Keratinocyte (primary cell): ENCODE measurements at regions not wholly inside any gene's neighbourhood (a gene's known extent, or its start where the extent isn't known, plus 50 kb on each side); places are given as distances from the start of the nearest gene placed in this dataset.

Experiments used
- DNase-seq: peaks from one replicate; pipeline ENCODE4 v3.0.0-alpha.2; 2011; ENCODE audit warnings: low read depth, missing footprints, low spot score
- FAIRE-seq: peaks from 2 replicates; lab custom pipeline; 2011; peaks lifted over from hg19 to GRCh38; lab: Jason Lieb, UNC
- H2AFZ ChIP-seq: 2 replicates; pipeline ENCODE4 v1.6.0; 2012; ENCODE audit warnings: low read length, control low read depth, inconsistent platforms; ENCODE audit not compliant: control insufficient read depth
- H3K27ac ChIP-seq: 2 replicates; pipeline ENCODE4 v1.5.1; 2011; ENCODE audit warnings: low read length; ENCODE audit not compliant: control insufficient read depth, insufficient read depth
- H3K27me3 ChIP-seq: 3 replicates; pipeline ENCODE4 v1.6.0; 2011; ENCODE audit warnings: low read length; ENCODE audit not compliant: control insufficient read depth, insufficient read depth; ENCODE audit errors: extremely low read depth
- H3K36me3 ChIP-seq, 2 experiments: 2 replicates in 1 of 2; 3 replicates in 1 of 2; pipeline ENCODE4 v1.5.1; 2011; ENCODE audit warnings: low read length in 2 of 2, mild to moderate bottlenecking in 1 of 2; ENCODE audit not compliant: control insufficient read depth in 2 of 2, insufficient read depth in 2 of 2; ENCODE audit errors: extremely low read depth in 1 of 2
- H3K4me1 ChIP-seq: 3 replicates; pipeline ENCODE4 v1.5.1; 2011; ENCODE audit warnings: low read length; ENCODE audit not compliant: control insufficient read depth, insufficient read depth; ENCODE audit errors: extremely low read depth
- H3K4me2 ChIP-seq: 3 replicates; pipeline ENCODE4 v1.6.0; 2011; ENCODE audit warnings: low read depth, low read length; ENCODE audit not compliant: control insufficient read depth, insufficient read depth; ENCODE audit errors: extremely low read depth
- H3K4me3 ChIP-seq, 3 experiments: fragments of 200-600 bp in 1 of 3; sonication (generic) in 1 of 3; 2 replicates in 2 of 3; 3 replicates in 1 of 3; pipeline ENCODE4 v1.5.1; 2011 to 2016; ENCODE audit warnings: low read length in 3 of 3, mild to moderate bottlenecking in 3 of 3, control low read depth in 2 of 3, inconsistent platforms in 1 of 3, low read depth in 1 of 3, mixed read lengths in 1 of 3, mixed run types in 1 of 3, moderate library complexity in 1 of 3; ENCODE audit not compliant: control insufficient read depth in 2 of 3, insufficient read depth in 2 of 3; ENCODE audit errors: extremely low read depth in 1 of 3
- H3K79me2 ChIP-seq: 2 replicates; pipeline ENCODE4 v1.6.0; 2012; ENCODE audit warnings: low read length; ENCODE audit not compliant: control insufficient read depth, insufficient read depth
- H3K9ac ChIP-seq: 3 replicates; pipeline ENCODE4 v1.6.0; 2011; ENCODE audit warnings: low read length; ENCODE audit not compliant: control insufficient read depth, insufficient read depth; ENCODE audit errors: extremely low read depth
- H3K9me1 ChIP-seq: 3 replicates; pipeline ENCODE4 v1.6.0; 2011; ENCODE audit warnings: low read length; ENCODE audit not compliant: control insufficient read depth, insufficient read depth; ENCODE audit errors: extremely low read depth
- H3K9me3 ChIP-seq: 2 replicates; pipeline ENCODE4 v1.5.1; 2012; ENCODE audit warnings: low read depth, low read length; ENCODE audit not compliant: control insufficient read depth
- H4K20me1 ChIP-seq: 3 replicates; pipeline ENCODE4 v1.6.0; 2011; ENCODE audit warnings: low read length; ENCODE audit not compliant: control insufficient read depth, insufficient read depth; ENCODE audit errors: extremely low read depth
- EZH2 ChIP-seq: IDR thresholded peaks from one replicate; pipeline ENCODE4 v1.6.1; 2012; ENCODE audit warnings: inconsistent platforms, mild to moderate bottlenecking, low read length, moderate library complexity
- dilution Hi-C: fragments of 300-500 bp; cut with MboI; formaldehyde crosslinking; loops from one replicate; pipeline ENCODE4 v1.7.0; 2020; ENCODE audit warnings: low sequenced_read_pairs; ENCODE audit not compliant: extremely low pct_ligation_motif_present
- TF ChIP-seq, protein P1 (sequence below), 3 experiments: IDR thresholded peaks in 1 of 3; conservative IDR thresholded peaks in 1 of 3; optimal IDR thresholded peaks in 1 of 3; 2 replicates in 2 of 3; 3 replicates in 1 of 3; pipeline versions ENCODE3 to v1.5.1; 2011; ENCODE audit warnings: low read length in 3 of 3, mild to moderate bottlenecking in 3 of 3, moderate library complexity in 2 of 3, control low read depth in 1 of 3, inconsistent platforms in 1 of 3; ENCODE audit not compliant: insufficient read depth in 2 of 3; ENCODE audit errors: extremely low read depth in 1 of 3

GRCh38 chr6:86715676-86716075 is 221.7 kb upstream of the HTR1E start:
- dilution Hi-C loops = no loop called here
- no peak overlapping the region for H3K4me3 ChIP-seq
- no peak overlapping the region for H2AFZ ChIP-seq
- DNase-seq (no peak), FAIRE-seq (no peak)
- H3K9me3 ChIP-seq = no peaks in the 10 kb centered on the region
- H3K9ac ChIP-seq = no peak overlapping the region
- no peaks in the 10 kb centered on the region for H3K27me3 ChIP-seq
- H3K9me1 ChIP-seq = no peaks in the 10 kb centered on the region
- no peaks in the 10 kb centered on the region for H3K4me1 ChIP-seq
- H3K79me2 ChIP-seq = no peaks in the 10 kb centered on the region
- no peaks in the 10 kb centered on the region for H3K36me3 ChIP-seq
- H4K20me1 ChIP-seq = no peaks in the 10 kb centered on the region
- TF ChIP-seq, protein P1, sequence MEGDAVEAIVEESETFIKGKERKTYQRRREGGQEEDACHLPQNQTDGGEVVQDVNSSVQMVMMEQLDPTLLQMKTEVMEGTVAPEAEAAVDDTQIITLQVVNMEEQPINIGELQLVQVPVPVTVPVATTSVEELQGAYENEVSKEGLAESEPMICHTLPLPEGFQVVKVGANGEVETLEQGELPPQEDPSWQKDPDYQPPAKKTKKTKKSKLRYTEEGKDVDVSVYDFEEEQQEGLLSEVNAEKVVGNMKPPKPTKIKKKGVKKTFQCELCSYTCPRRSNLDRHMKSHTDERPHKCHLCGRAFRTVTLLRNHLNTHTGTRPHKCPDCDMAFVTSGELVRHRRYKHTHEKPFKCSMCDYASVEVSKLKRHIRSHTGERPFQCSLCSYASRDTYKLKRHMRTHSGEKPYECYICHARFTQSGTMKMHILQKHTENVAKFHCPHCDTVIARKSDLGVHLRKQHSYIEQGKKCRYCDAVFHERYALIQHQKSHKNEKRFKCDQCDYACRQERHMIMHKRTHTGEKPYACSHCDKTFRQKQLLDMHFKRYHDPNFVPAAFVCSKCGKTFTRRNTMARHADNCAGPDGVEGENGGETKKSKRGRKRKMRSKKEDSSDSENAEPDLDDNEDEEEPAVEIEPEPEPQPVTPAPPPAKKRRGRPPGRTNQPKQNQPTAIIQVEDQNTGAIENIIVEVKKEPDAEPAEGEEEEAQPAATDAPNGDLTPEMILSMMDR (optimal IDR thresholded peaks at IDR 0.05 in 1 of 3, IDR thresholded peaks at IDR 0.05 in 1 of 3, conservative IDR thresholded peaks at IDR 0.05 in 1 of 3; ENCODE audit: extremely low read depth in 1 of 3, insufficient read depth in 2 of 3, low read length in 3 of 3) = no peak
- no peak for TF ChIP-seq EZH2
- H3K27ac ChIP-seq = no peak overlapping the region
- no peak overlapping the region for H3K4me2 ChIP-seq

- Histone ChIP-seq H3K9me1 (no peaks in the 10 kb centered on the region), H4K20me1 (no peaks in the 10 kb centered on the region), H3K9me3 (no peaks in the 10 kb centered on the region), H3K27me3 (no peaks in the 10 kb centered on the region), H3K36me3 (no peaks in the 10 kb centered on the region), H3K79me2 (no peaks in the 10 kb centered on the region), H3K4me1 (no peaks in the 10 kb centered on the region), H3K4me3 (no peak overlapping the region), H3K9ac (no peak overlapping the region), H3K27ac (no peak overlapping the region), H2AFZ (no peak overlapping the region), H3K4me2 (no peak overlapping the region)
- no peak for TF ChIP-seq EZH2
- TF ChIP-seq, protein P1 (optimal IDR thresholded peaks at IDR 0.05 in 1 of 3, IDR thresholded peaks at IDR 0.05 in 1 of 3, conservative IDR thresholded peaks at IDR 0.05 in 1 of 3; ENCODE audit: extremely low read depth in 1 of 3, insufficient read depth in 2 of 3, low read length in 3 of 3) = no peak
- FAIRE-seq = no peak
- no peak for DNase-seq
- dilution Hi-C loops = no loop called here
Observed at GRCh38 chr6:86712039-86712438, 225.3 kb upstream of the HTR1E start.
